Heart left ventricle (tissue), 13 donors: ENCODE measurements at regions not wholly inside any gene's neighbourhood (a gene's known extent, or its start where the extent isn't known, plus 50 kb on each side); places are given as distances from the start of the nearest gene placed in this dataset.

Experiments used
- POLR2A ChIP-seq, 2 donors: fragments of 450-650 bp; IDR thresholded peaks; one replicate each; pipeline ENCODE4 v1.6.1; 2017; ENCODE audit warnings: antibody characterized with exemption in 2 of 2, mild to moderate bottlenecking in 2 of 2, moderate library complexity in 2 of 2
- TF ChIP-seq, protein P1 (sequence below), 12 donors: fragments of 200-600 bp; sonication (generic) in 4 of 12; IDR thresholded peaks; one replicate each; pipeline versions ENCODE4 v1.5.0 to v1.8.0; 2018 to 2022; ENCODE audit warnings: antibody characterized with exemption in 12 of 12, mild to moderate bottlenecking in 5 of 12
- donor health status: ischemic (EF 13 %, LVEDD 7.1; RV severe dilation, severe dysfunction).
- donor health status: DM: no; HTN: yes; CAD: no.
- donor health status: DM: no; HTN: no; CAD: no.
- donor health status: ischemic (EF 25% LVEDD 6.9; RV normal size, moderate dysfunction).
- donor health status: ischemic (EF 25% LVEDD 5.7; RV mildly dilated, moderate dysfunction).
- donor health status: ischemic (EF 35%, LVEDD 5.7; RV mildly dilated, moderate dysfunction).
- donor health status: nonischemic (EF 11% LVEDD 7.7; RV severe dilation, severe dysfunction).
- donor health status: DM: yes; HTN: yes; CAD: no.
- donor health status: PGD.
- donor health status: ischemic (EF 29% LVEDD 5.4; RV normal size, mild dysfunction).
- donor health status: nonischemic (EF 23%, LVEDD 6.1; RV moderate dilation, normal function).

DNA sequence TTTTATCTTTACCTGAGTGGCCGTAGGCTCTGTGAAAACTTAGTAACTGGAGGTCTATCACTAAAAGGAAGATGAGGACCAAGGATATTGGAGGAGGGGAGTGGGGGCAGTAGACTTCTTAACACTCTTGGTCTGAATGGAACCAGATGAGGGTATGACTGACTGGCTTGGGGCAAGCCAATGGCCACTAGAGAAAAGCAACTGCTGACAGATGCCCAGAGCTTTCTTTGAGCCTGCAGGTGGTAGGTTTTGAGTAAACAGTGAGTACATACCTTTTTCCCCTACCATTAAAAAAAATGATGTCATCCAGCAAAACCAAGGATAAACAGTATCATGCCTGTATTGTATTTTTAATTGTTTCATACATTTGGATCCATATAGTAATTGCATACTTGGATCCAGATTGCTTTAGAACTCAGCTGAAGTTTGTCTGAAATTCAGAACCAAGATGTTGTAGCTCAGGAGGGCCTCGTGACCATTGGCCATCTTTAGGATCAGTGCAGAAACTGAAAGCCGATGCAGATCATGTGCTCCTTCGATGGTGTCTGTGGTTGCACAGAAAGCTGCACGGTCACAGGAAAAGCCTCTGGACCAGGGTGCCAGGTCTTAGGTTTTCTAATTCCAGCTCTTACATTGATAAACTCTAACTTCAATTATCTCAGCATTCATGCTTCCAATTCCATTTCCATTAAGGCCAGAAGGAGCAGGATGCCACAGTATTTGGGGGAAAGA, 131.0 kb downstream of the PDGFRA start:
- TF ChIP-seq, protein P1, sequence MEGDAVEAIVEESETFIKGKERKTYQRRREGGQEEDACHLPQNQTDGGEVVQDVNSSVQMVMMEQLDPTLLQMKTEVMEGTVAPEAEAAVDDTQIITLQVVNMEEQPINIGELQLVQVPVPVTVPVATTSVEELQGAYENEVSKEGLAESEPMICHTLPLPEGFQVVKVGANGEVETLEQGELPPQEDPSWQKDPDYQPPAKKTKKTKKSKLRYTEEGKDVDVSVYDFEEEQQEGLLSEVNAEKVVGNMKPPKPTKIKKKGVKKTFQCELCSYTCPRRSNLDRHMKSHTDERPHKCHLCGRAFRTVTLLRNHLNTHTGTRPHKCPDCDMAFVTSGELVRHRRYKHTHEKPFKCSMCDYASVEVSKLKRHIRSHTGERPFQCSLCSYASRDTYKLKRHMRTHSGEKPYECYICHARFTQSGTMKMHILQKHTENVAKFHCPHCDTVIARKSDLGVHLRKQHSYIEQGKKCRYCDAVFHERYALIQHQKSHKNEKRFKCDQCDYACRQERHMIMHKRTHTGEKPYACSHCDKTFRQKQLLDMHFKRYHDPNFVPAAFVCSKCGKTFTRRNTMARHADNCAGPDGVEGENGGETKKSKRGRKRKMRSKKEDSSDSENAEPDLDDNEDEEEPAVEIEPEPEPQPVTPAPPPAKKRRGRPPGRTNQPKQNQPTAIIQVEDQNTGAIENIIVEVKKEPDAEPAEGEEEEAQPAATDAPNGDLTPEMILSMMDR (IDR thresholded peaks at IDR 0.05): no peak
- no peak for TF ChIP-seq POLR2A (IDR thresholded peaks at IDR 0.05)
